Transverse colon (tissue), 4 donors: ENCODE measurements at regions not wholly inside any gene's neighbourhood (a gene's known extent, or its start where the extent isn't known, plus 50 kb on each side); places are given as distances from the start of the nearest gene placed in this dataset.

Experiments
- EP300 ChIP-seq: sonication (generic); formaldehyde crosslinking; IDR thresholded peaks from one replicate; pipeline ENCODE4 v1.6.1; 2017; ENCODE audit warnings: antibody characterized with exemption, low read depth
- POLR2A ChIP-seq: fragments of 450-650 bp; IDR thresholded peaks from one replicate; pipeline ENCODE4 v1.6.1; 2016; ENCODE audit warnings: antibody characterized with exemption, mild to moderate bottlenecking, moderate library complexity
- POLR2AphosphoS5 ChIP-seq, 3 donors: sonication (generic); formaldehyde crosslinking; IDR thresholded peaks; one replicate each; pipeline ENCODE4 v1.6.1; 2016; ENCODE audit warnings: antibody characterized with exemption in 3 of 3
- TF ChIP-seq, protein P1 (sequence below), 5 experiments: fragments of 200-600 bp in 3 of 5; fragments of 450-650 bp in 2 of 5; sonication (generic) in 3 of 5; IDR thresholded peaks; 1 replicate in 2 of 5; 2 replicates in 3 of 5; pipeline ENCODE4 v1.5.1; 2016 to 2017; ENCODE audit warnings: antibody characterized with exemption in 5 of 5, inconsistent platforms in 3 of 5, mild to moderate bottlenecking in 2 of 5, moderate library complexity in 1 of 5

DNA sequence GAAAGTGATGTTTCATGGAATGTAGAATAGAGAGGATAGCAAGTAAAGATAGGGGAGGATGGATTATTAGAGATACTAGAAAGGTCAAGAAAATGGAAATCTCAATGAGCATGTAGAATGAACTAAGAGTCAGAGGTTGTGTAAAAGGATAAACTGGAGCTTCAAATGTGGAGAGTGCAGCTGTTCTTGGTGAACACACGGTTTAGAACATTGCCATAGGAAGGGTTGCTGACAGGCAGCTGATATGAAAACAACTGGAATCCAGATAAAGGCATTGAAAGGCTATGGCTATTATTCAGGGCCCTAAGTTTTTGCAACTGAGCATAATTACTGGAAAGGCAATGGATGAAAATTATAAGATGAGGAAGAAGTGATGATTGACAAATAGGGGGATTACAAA lies 239.6 kb upstream of the VEGFC start:
- no peak for TF ChIP-seq POLR2A
- TF ChIP-seq, protein P1, sequence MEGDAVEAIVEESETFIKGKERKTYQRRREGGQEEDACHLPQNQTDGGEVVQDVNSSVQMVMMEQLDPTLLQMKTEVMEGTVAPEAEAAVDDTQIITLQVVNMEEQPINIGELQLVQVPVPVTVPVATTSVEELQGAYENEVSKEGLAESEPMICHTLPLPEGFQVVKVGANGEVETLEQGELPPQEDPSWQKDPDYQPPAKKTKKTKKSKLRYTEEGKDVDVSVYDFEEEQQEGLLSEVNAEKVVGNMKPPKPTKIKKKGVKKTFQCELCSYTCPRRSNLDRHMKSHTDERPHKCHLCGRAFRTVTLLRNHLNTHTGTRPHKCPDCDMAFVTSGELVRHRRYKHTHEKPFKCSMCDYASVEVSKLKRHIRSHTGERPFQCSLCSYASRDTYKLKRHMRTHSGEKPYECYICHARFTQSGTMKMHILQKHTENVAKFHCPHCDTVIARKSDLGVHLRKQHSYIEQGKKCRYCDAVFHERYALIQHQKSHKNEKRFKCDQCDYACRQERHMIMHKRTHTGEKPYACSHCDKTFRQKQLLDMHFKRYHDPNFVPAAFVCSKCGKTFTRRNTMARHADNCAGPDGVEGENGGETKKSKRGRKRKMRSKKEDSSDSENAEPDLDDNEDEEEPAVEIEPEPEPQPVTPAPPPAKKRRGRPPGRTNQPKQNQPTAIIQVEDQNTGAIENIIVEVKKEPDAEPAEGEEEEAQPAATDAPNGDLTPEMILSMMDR (IDR thresholded peaks at IDR 0.05) = no peak
- TF ChIP-seq POLR2AphosphoS5 (IDR thresholded peaks at IDR 0.05) = no peak
- TF ChIP-seq EP300 = no peak
